ENCODE measurements at regions not wholly inside any gene's neighbourhood (a gene's known extent, or its start where the extent isn't known, plus 50 kb on each side); places are given as distances from the start of the nearest gene placed in this dataset.
A peak's percentile ranks its signal among the peaks of the same experiment; 100 is the strongest.
"Not testable (repeated sequence)": the region's sequence is repeated elsewhere in the genome, so short reads cannot be mapped to it uniquely, and the experiment has no call there.

GRCh38 chr16:88170528-88170991 is 212.2 kb upstream of the ZNF469 start:
- DNase-seq (ENCODE audit: low read depth, low spot score): no peak
- POLR2A ChIA-PET: no interaction called here
- TF ChIP-seq CTCF (IDR thresholded peaks at IDR 0.05; ENCODE audit: insufficient read depth, low read length, missing control alignments): no peak
- no peak overlapping the region for H3K4me3 ChIP-seq (ENCODE audit: low read depth, low read length)
- CTCF ChIA-PET: no interaction called here

- POLR2A ChIA-PET, CTCF ChIA-PET: not testable (repeated sequence)
Observed at GRCh38 chr16:88171126-88171525, 211.6 kb upstream of the ZNF469 start.

GRCh38 chr16:88176184-88176583 is 206.6 kb upstream of the ZNF469 start:
- CTCF ChIA-PET; H3K4me3 ChIP-seq (ENCODE audit: low read depth, low read length); POLR2A ChIA-PET; DNase-seq (ENCODE audit: low read depth, low spot score): not testable (repeated sequence)

More at GRCh38 chr16:88171126-88171525, 211.6 kb upstream of the ZNF469 start:
- DNase-seq (ENCODE audit: low read depth, low spot score); H3K4me3 ChIP-seq (ENCODE audit: low read depth, low read length): not testable (repeated sequence)

DNA sequence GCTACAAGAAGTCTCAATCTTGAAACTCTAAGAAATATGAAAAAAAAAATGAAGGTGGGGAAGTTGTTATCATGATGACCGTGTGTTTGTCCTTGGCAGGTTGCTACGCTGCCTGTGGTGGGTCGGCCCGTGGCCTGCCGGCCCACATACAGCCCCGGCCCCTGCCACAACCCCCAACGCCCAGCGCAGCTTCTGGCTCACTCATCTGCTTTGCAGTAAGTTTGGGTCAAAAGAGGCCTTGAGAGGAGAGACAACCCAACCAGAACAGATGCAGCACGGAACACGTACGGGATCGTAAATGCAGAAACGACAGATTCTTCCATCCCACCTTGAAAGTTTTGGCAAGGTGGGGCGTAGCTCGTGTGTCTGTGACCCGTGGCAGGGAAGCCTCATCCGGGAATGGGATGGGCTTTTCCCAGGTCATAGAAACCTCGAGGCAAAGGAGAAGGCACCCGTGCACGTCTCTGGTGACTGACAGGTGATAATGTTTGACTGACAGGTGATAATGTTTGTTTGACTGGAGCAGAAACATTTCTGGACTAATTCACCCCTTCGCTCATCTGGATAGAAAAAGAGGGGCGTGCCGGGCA is 206.1 kb upstream of the ZNF469 start:
- CTCF ChIA-PET; H3K4me3 ChIP-seq (ENCODE audit: low read depth, low read length); POLR2A ChIA-PET; DNase-seq (ENCODE audit: low read depth, low spot score): not testable (repeated sequence)

- DNase-seq (ENCODE audit: low read depth, low spot score); H3K4me3 ChIP-seq (ENCODE audit: low read depth, low read length); CTCF ChIA-PET; POLR2A ChIA-PET: not testable (repeated sequence)
Observed at GRCh38 chr16:88178251-88178650, 204.5 kb upstream of the ZNF469 start.

- CTCF ChIA-PET; POLR2A ChIA-PET; DNase-seq (ENCODE audit: low read depth, low spot score); H3K4me3 ChIP-seq (ENCODE audit: low read depth, low read length): not testable (repeated sequence)
Observed at GRCh38 chr16:88178896-88179295, 203.9 kb upstream of the ZNF469 start.

DNA sequence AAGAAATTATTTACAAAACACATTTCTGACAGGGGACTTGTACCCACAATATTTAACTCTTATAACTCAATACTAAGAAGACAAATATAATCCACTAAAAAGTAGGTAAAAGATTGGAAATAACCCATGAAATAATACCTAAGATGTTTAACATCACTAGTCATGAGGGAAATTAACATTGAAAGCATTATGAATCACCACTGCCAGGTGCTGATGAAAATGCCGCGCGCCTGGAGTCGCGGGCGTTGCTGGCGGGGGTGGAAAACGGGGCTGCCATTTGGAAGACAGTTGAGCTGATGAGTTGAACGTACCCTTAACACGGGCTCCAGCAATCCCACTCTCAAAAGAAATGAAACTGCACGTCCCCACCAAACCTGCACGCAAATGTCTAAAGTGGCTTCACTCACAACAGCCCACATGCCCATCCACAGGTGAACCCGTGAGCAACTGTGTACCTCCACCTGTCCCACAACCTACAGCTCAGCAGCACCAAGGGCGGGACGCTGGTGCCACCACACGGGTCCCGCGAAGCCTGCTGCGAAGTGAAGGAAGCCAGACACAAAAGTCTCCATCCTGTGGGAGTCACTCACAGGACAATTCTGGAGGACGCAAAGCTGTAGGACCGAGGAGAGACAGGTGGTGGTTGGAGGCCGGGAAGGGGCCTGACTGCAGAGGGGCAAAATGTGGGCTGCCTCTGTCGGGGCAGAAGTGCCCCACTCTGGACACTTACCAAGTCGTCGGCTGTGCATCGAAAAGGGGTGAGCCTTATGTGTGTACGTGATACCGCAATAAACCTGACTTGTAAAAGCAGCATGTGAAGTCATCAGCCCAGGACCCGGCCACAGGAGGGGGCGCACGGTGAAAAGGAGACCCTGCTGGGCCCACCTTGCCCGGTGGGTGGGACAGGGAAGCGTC is 199.5 kb upstream of the ZNF469 start:
- H3K4me3 ChIP-seq (ENCODE audit: low read depth, low read length); POLR2A ChIA-PET; CTCF ChIA-PET; DNase-seq (ENCODE audit: low read depth, low spot score): not testable (repeated sequence)

DNA sequence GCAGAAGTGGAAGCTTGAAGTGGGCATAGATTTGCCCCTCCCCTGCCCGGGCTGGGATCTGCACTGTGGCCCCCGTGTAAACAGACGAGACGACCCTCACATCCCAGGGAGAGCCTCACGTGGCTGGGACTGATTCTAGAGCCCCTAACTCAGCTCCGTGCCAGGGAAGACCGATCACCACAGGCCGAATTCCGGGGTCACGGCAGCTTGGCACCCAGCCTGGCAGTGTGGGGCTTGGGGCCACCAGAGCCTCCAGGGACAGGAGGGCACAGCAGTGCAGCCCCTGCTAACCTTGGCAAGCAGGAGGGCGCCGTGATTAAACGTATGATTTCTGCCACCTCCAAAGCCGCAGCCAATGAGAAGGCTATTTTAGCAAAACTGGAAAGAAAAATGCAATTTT is 198.7 kb upstream of the ZNF469 start:
- CTCF ChIA-PET; POLR2A ChIA-PET; DNase-seq (ENCODE audit: low read depth, low spot score); H3K4me3 ChIP-seq (ENCODE audit: low read depth, low read length): not testable (repeated sequence)

- POLR2A ChIA-PET; DNase-seq (ENCODE audit: low read depth, low spot score); CTCF ChIA-PET; H3K4me3 ChIP-seq (ENCODE audit: low read depth, low read length): not testable (repeated sequence)
Observed at GRCh38 chr16:88184566-88185355, 198.0 kb upstream of the ZNF469 start.

DNA sequence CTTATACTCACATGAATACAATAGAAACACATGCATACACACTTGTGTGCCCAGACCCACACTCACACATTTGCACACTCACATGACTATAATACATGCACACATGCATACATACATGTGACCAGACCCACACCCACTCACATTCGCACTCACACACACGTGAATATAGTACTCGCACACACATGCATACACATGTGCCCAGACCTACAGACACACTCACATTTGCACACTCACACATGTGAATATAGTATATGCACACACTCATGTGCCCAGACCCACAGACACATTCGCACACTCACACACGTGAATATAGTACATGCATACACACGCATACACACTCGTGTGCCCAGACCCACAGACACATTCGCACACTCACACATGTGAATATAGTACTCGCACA is 197.4 kb upstream of the ZNF469 start:
- DNase-seq (ENCODE audit: low read depth, low spot score); POLR2A ChIA-PET; CTCF ChIA-PET: not testable (repeated sequence)
- peak overlapping the region; percentile 49 for H3K4me3 ChIP-seq (ENCODE audit: low read depth, low read length)

DNA sequence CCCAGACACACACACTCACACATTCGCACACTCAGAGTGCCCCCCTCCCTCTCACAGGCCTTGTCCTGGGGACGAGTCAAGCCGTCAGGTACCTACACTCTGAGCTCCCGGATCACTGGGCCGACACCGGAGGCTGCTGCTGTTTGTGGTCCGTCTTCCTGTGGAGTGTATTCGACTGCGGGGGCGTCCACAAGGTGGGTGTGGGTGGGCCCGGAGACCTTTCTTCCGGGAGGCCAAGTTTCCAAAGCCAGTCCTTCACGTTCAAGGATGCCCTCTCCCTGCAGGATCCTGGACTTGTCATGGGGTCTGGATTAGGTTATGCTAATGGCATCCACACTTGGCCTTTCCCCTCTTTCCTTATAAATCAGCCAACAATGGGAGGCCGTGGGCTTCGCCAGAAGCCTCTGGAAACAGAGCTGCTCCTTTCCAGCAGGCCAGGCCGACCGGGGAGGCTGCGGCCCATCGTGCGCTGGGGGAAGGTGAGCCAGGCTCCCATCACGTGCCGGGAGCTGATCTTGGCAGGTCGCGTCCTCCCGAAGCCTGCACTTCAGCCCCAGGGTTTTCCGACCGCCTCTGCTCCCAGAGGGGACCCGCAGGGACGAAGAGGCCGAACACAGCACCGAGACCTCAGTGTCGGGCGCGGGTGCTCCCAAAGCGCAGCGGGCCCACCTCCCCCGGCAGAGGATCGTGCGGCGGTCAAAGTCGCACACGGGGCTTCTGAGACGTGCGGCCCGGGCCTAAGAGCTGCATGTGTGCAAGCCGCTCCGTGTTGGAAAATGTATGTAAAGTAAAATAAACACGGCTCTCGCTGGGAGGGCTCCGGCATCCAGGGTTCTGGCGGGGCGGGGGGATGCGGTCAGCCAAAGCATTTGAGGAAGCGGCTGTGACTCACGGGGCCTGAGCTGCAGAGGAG is 196.5 kb upstream of the ZNF469 start:
- POLR2A ChIA-PET, CTCF ChIA-PET: not testable (repeated sequence)
- H3K4me3 ChIP-seq (ENCODE audit: low read depth, low read length): peak overlapping the region; percentile 49
- peak; percentile 29 for DNase-seq (ENCODE audit: low read depth, low spot score)

DNA sequence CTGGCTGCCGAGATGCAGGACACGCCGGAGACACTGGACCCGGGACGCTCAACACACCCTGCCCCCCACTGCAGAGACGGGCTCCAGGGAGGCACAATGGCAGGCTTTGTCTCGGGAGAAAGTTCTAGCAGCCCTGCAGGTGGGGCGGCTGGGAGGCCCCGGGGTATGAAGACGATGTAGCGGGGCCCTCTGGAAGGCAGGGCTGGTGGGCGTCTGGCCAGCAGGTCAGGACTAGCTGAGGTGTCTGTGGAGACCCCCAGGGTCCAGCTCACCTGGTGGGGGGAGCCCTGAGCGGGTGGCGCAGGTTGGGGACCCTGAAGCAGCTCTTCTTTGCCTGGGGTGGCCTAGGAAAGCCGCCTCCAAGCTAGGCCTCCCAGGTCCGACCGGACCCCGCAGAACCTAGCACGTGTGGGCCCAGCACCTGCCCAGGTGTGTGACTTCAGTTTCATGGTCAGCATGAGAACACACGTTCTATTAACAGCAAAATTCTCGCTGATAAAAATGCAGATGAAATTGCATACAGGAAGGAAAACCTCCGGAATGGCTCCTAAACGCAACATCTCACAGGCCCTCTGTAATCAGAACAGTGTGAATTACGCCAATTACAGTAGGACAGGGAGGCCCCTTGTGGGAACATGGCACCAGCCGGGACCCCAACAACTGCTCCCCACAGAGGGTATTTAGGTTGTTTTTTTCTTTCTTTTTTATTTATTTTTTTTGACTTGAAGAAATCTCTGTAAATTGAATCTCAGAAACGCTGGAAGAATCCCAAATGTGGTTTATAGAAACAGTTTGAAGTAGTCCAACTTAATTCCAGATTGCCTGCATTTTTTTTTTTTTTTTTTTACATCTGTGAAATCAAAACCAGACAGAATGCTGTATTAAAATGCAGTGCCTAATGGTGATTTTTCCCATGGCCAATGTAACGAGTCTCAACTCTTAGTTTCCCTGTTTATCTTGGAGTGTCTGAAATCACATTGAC is 195.6 kb upstream of the ZNF469 start:
- H3K4me3 ChIP-seq (ENCODE audit: low read depth, low read length); POLR2A ChIA-PET; CTCF ChIA-PET: not testable (repeated sequence)
- DNase-seq (ENCODE audit: low read depth, low spot score): peak; percentile 7

GRCh38 chr16:88188171-88188895 is 194.4 kb upstream of the ZNF469 start:
- DNase-seq (ENCODE audit: low read depth, low spot score); CTCF ChIA-PET; POLR2A ChIA-PET: not testable (repeated sequence)

More at GRCh38 chr16:88188171-88188895, 194.4 kb upstream of the ZNF469 start:
- not testable (repeated sequence) for H3K4me3 ChIP-seq (ENCODE audit: low read depth, low read length)

All from AG04449 (cell line).